Colonic mucosa (tissue), 4 donors: ENCODE measurements at regions not wholly inside any gene's neighbourhood (a gene's known extent, or its start where the extent isn't known, plus 50 kb on each side); places are given as distances from the start of the nearest gene placed in this dataset.

Source experiments
- DNase-seq: peaks from one replicate; pipeline ENCODE4 v3.0.0-alpha.2; 2020
- H3K27ac ChIP-seq: fragments of 200-600 bp; one replicate; pipeline ENCODE4 v1.8.0; 2021
- H3K27me3 ChIP-seq: fragments of 200-600 bp; one replicate; pipeline ENCODE4 v1.8.0; 2021
- H3K36me3 ChIP-seq: fragments of 200-600 bp; one replicate; pipeline ENCODE4 v1.8.0; 2021
- H3K4me1 ChIP-seq: fragments of 200-600 bp; one replicate; pipeline ENCODE4 v1.8.0; 2021; ENCODE audit warnings: mild to moderate bottlenecking
- H3K4me3 ChIP-seq: fragments of 200-600 bp; one replicate; pipeline ENCODE4 v1.8.0; 2021
- H3K9ac ChIP-seq, 2 donors: one replicate each; pipeline ENCODE4 v1.7.0; 2013; ENCODE audit warnings: control low read depth in 2 of 2, low read depth in 2 of 2, low read length in 2 of 2
- H3K9me3 ChIP-seq: fragments of 200-600 bp; one replicate; pipeline ENCODE4 v1.8.0; 2021
- CTCF ChIP-seq: fragments of 200-600 bp; IDR thresholded peaks from one replicate; pipeline ENCODE4 v1.8.0; 2022; ENCODE audit warnings: antibody characterized with exemption, mild to moderate bottlenecking
- intact Hi-C: fragments of 100-400 bp; cut with DNase I; formaldehyde crosslinking; loops from one replicate; pipeline ENCODE4 v1.14.1; 2022
- donor health status: healthy.
- donor health status: DM: no; HTN: no; CAD: no.
- donor health status: DM: no; HTN: no; CAD: no.

- H3K36me3 ChIP-seq: no peaks in the 10 kb centered on the region
- intact Hi-C loops: no loop called here
- no peak overlapping the region for H3K27ac ChIP-seq
- no peak overlapping the region for H3K9ac ChIP-seq
- DNase-seq: peak; percentile 38
- H3K9me3 ChIP-seq: no peaks in the 10 kb centered on the region
- no peaks in the 10 kb centered on the region for H3K4me1 ChIP-seq
- TF ChIP-seq CTCF: no peak
- no peak overlapping the region for H3K4me3 ChIP-seq
- H3K27me3 ChIP-seq: no peaks in the 10 kb centered on the region
Measured at GRCh38 chr2:120661551-120661950, 74.1 kb upstream of the GLI2 start.

- no peak overlapping the region for H3K4me3 ChIP-seq
- no peaks in the 10 kb centered on the region for H3K4me1 ChIP-seq
- no peaks in the 10 kb centered on the region for H3K9me3 ChIP-seq
- no peak overlapping the region for H3K27ac ChIP-seq
- no peak for TF ChIP-seq CTCF
- H3K9ac ChIP-seq: no peak overlapping the region
- no peaks in the 10 kb centered on the region for H3K27me3 ChIP-seq
- intact Hi-C loops: no loop called here
- H3K36me3 ChIP-seq: no peaks in the 10 kb centered on the region
- no peak for DNase-seq
Measured at GRCh38 chr2:120662046-120662445, 73.6 kb upstream of the GLI2 start.

- intact Hi-C loops: no loop called here
- Histone ChIP-seq H3K27ac (no peak overlapping the region), H3K4me1 (no peaks in the 10 kb centered on the region), H3K36me3 (no peaks in the 10 kb centered on the region), H3K9me3 (no peaks in the 10 kb centered on the region), H3K9ac (no peak overlapping the region), H3K4me3 (no peak overlapping the region), H3K27me3 (no peaks in the 10 kb centered on the region)
- no peak for TF ChIP-seq CTCF
- DNase-seq: no peak
Measured at GRCh38 chr2:120662746-120663145, 72.9 kb upstream of the GLI2 start.

- Histone ChIP-seq H3K27ac (no peak overlapping the region), H3K4me3 (no peak overlapping the region), H3K9me3 (no peaks in the 10 kb centered on the region), H3K4me1 (no peaks in the 10 kb centered on the region), H3K9ac (no peak overlapping the region), H3K36me3 (no peaks in the 10 kb centered on the region), H3K27me3 (no peaks in the 10 kb centered on the region)
- intact Hi-C loops: no loop called here
- no peak for DNase-seq
- TF ChIP-seq CTCF: no peak
Measured at GRCh38 chr2:120666433-120666832, 69.2 kb upstream of the GLI2 start.

- DNase-seq: no peak
- no peaks in the 10 kb centered on the region for H3K9me3 ChIP-seq
- no peak overlapping the region for H3K4me3 ChIP-seq
- H3K27me3 ChIP-seq: no peaks in the 10 kb centered on the region
- intact Hi-C loops: no loop called here
- no peak overlapping the region for H3K27ac ChIP-seq
- no peaks in the 10 kb centered on the region for H3K36me3 ChIP-seq
- no peak overlapping the region for H3K9ac ChIP-seq
- TF ChIP-seq CTCF: no peak
- H3K4me1 ChIP-seq: no peaks in the 10 kb centered on the region
Measured at GRCh38 chr2:120667981-120668380, 67.7 kb upstream of the GLI2 start.
